Activated CD4-positive, CD25-positive, alpha-beta regulatory T cell treated with anti-CD3 and anti-CD28 coated beads, Interleukin-2, amount 50 U/mL, for 24 hours (primary cell): ENCODE measurements at regions not wholly inside any gene's neighbourhood (a gene's known extent, or its start where the extent isn't known, plus 50 kb on each side); places are given as distances from the start of the nearest gene placed in this dataset.
"Not testable (repeated sequence)": the region's sequence is repeated elsewhere in the genome, so short reads cannot be mapped to it uniquely, and the experiment has no call there.

ENCODE experiments used
- ATAC-seq, 2 donors: fragments of 150-1000 bp; cut with Tn5 transposase; one replicate each; pipeline ENCODE4 v1.10.0; 2021; ENCODE audit warnings: mild to moderate bottlenecking in 1 of 2, moderate library complexity in 1 of 2

DNA sequence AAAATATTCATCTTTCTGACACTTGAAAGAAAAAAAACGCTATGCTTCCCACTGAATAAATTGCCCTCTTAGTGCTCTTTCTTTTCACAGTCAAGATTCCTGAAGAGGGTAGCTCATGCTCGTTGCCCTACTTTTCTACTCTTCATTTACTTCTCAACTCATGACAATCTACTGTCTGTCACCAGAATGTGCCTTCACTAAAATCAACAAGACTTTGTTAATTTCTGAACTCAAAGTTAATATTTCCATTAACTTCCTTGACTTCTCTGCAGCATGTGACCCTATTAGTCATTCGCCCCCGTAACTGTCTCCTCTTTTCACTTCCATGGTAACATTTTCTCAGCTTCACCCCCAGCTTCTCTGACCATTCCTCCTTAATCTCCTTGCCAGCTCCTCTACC, 98.9 kb upstream of the MAPRE2 start:
- no peak for ATAC-seq

DNA sequence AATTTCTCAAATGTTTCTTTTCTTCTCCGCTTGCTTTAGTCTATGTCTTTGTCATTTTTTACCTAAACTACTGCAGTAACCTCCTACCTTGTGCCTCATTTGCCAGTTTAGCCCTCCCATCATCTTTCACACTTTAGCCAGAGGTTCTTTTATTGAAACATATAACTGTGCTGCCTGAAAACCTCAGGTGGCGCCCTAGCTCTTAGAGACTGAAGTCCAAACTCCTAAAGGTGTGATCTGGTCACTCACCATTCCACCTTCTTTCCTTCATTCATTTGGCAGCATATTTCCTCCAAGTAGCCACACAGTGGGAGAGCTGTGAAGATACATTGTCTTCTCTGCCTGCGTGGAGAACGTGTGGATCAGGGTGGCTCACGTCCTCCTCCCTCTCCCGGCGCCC, 98.2 kb upstream of the MAPRE2 start:
- no peak for ATAC-seq

DNA sequence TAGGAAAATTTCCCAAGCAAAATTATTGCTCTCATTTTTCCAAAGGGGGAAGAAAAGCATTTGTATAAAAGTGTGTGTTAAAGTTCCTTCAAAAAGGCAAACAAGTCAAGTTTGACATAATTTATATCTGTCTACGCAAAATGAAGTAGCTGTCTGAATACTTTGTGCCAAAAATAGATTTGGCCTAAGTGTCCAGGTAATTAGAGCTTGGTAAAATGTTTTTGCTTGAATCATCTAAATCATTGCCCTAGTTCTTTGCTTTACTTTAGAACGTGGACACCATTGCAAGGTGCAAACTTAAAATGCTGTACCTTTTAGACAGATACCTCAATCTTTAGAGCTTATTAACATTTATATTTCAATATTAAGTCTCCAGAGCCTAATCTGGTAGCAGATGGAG, 97.6 kb upstream of the MAPRE2 start:
- ATAC-seq, result no peak

DNA sequence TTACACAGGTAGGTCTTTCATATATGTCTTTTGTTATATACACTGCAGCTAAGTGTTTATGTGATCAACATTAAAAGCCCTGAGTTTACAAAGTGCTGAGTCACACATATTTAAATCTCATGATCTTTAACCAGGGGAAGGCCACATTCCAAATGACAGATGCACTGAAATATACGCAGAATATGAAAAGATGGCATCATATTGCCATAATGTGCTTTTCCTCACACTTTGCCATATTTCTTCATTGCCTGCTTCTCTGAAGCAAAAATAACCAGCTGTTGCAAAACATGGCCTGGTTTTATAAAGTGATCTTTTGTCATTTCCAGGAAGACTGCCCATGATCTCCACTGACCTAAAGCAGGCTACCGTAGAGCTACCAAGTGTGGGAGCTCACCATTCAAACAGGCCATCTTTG, 93.5 kb upstream of the MAPRE2 start:
- ATAC-seq, result no peak

DNA sequence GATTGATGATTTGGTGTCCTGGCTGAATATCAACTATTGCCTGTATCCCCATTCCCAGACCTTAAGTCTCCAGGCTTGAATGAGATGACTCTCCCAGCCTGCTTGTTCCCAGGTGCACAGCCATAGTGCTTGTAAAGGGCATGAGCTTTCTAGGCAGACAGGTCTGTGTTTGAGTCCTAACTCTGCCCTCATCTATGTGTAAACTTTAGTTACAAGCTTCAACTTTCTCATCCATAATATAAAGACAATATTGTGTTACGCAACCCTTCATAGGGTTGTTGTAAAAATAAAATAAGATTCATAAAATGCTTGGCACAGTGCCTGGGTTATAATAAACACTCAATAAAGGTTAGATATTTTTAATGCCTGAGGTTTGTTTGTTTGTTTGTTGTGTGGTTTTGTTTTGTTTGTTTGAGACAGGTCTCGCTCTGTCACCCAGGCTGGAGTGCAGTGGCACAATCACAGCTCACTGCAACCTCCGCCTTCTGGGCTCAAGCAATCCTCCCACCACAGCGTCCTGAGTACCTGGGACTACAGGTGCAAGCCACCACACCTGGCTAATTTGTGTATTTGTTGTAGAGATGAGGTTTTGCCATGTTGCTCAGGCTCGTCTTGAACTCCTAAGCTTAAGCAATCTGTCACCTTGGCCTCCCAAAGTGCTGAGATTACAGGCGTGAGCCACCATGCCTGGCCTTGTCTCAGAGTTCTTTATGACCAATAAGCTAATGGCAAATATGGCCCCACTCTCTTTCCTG, 89.4 kb upstream of the MAPRE2 start:
- no peak for ATAC-seq

DNA sequence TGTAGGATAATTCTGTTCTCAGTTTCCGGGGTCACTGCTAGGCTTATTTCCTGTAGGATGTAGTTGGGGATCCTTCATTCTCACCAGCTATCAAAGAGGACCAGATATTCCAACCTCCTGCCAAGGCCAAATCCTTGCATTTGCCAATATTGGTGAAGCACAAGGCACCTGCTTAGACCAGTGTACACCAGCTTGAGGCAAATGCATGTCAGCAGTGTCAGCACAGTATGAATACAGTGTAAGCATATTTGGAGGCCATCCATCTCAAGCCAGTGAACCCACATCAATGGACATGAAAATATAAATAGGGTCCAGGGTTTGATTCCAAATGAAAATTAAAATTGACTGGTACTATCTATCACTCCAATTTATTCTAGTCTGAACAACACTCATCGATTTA, 88.0 kb upstream of the MAPRE2 start:
- no peak for ATAC-seq

DNA sequence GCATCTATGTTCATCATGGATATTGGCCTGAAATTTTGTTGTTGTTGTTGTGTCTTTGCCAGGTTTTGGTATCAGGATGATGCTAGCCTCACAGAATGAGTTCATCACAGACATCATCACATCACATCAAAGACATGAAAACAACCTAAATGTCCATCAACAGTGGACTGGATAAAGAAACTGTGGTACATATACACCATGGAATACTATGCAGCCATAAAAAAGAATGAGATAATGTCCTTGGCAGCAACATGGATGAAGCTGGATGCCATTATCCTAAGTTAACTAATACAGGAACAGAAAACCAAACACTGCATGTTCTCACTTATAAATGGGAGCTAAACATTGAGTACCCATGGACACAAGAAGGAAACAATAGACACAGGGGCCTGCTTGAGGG, 85.7 kb upstream of the MAPRE2 start:
- ATAC-seq, result not testable (repeated sequence)

DNA sequence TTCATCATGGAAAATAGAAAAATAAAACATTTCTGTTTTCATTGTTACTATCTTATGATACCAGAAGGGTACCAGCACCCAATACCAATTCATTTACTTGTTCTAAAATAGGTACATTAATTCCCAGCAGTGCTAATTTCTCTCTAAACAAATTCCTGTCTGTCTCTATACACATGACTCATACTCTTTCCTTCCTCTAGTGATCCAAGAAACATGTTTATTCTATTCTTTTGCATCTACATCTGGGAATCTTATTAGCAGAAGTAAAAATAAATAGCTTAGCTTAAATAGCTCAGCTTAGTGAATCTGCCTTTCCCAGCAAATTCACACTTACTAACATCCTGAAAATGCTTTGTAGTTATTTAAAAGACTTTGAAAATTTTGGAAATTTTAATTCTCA, 84.5 kb upstream of the MAPRE2 start:
- no peak for ATAC-seq

DNA sequence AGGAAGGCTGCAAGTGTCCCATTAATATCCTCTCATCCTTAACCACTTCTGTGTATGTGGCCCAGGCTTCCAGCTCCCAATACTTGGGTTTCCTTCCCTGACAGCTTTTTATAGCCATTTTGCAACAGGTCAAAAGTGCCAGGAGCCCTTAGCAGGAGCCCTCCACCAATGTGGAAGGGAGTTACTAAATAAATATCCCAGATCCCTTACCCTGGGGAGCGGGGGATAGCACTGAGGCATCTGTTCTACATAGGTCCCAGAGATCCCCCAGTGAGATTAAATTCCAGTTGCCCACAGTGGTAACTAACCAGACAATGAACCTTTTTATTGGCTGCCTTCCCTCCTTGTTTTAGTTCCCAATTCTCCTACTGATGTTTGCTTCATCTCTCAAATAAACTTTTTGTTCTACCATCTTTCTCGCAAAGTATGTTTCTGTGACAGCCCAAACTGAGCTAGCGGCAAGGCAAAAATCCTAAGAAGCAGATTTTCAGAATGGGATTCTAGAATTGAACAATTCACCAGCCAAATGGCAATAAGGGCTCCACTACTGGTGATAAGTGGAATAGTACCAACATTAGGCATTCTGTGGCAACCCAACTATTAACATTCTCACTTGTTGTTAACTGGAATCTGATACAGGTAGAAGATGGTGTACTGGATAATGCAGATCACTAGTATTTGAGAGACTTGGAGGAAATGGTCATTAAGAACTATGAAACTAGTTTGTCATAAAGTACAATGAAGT, 83.9 kb upstream of the MAPRE2 start:
- no peak for ATAC-seq

DNA sequence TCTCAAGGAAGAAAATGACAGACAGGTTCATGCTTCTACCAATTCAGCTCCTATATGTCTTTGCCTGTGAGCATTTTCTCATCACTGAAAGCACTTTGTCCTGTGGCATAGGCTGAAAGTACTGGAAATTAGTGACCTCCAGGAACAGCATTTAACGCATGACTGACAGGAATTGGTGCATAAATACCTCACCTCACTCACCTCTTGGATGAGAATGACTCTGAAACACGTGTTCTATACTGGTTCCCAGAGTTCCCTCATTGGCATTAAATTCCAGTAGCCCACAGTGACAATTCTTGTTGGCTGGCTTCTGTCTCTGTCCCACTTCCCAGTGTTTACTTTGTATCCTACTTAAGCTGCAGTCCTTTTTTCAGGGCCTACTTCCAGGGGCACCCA, 83.4 kb upstream of the MAPRE2 start:
- ATAC-seq, result no peak

DNA sequence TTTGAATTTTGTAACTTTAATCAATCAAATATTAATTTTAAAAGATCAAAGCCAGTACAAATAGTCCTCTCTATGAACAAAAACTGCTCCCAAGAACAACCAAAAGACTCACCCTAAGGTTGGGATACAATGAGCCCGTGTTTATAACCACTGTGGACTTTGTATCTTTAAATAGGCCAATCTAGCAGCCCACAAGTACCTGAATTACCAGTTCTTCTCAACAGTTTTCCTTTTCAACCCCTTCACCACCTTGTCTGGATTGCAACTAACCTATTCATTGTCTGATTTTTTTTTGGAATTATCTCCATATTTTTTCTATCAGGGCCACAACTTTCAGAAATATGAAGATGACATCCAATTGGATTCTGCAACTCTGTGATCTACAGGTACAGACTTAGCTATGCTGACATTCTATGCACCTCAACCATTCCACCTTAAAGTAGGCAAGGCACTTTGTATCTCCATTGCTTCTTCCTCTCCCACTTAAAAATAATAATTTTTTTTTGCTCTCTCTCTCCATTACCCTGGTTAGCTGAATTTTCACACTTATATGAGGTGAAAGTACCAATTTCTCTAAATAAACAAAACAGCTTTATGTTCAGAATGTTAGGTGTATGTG, 81.9 kb upstream of the MAPRE2 start:
- no peak for ATAC-seq

DNA sequence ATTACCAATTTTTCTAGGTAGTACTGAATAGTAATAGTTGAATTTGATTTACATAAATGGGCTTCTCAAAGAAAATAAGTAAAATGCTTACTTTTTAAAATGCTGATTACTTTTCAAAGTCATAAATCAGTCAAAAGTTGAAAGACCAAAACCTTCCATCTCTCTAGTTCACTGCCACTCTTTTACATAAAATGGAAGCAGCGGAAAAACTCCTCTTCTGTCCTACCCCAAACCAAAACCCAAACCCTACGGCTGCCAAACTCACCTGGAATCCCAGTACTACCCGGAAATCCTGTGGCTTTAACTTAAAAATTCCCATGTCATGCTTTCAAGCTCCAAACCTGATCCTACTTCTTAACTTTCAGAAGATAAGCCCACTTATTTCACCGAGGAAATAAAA, 81.2 kb upstream of the MAPRE2 start:
- ATAC-seq, result no peak

DNA sequence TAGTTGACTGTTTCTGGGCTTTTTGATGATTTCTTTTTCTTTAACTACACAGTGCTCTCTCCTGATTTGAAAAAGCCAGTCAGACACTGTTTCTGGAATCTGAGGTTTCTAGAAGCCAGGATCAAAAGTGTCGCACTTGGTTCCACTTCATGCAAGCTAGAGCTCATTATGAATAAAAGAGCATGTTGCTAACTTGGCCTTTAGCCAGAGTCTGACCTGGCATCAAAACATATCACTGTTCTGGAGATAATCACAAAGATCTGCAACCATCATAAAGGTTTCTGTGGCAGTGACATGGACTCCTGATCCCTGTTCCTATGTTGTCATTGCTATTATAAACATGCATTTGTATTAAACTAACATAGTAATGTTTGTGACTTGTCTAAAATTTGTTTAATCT, 76.1 kb upstream of the MAPRE2 start:
- ATAC-seq, result no peak

DNA sequence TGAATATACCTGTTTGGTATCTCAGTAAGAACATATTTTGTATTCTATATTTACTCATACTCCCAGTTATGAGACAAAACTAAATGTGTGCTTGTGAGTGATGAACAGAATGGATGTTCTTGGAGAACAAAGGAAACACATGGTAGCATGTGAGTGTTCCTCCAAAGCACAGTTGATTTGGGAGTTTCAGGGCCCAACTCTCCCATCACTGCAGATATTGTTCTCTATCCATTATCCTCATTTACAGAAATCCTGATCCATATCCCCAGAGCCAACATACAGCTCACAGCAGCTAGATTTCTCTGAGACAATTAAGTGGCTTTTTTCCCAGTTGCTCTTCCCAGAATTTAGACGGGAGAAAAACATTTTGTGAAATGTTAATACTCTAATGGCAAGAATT, 75.6 kb upstream of the MAPRE2 start:
- no peak for ATAC-seq

DNA sequence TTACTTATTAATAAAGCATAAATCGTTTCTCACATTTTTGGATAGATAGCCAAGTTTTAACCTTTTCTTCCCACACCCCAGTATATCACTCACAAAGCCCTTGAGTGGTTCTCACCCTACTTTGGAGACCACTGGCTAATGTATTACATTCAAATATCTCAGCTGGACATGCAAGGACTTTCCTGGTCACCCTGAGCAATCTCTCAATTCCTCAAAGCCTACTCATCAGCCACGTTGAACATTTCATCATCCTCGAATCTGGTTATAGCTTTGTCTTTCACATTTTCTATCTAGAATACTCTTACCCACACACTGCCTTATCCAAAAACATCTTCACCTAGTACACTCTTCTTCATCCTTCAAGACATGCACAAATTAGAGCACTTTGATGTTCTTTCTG, 71.1 kb upstream of the MAPRE2 start:
- no peak for ATAC-seq

DNA sequence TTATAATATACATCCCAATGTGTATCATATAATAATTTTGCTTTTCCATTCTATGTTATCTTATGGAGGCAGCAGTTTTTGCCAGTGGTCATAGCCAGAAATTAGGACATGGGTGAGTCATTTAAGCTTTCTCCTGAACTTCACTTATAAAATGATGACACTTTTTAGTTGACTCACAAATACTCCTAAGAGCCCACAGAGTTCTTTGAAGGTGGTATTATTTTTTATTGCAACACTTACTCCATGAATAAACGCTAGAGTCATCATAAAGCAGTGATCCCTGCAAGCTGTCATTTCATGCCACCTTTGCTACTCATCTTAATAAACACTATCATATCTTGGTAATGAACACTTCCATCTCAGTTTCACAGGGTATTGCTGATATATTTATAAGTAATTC, 69.9 kb upstream of the MAPRE2 start:
- ATAC-seq, result peak in 1 of 2 donors; percentile 17

DNA sequence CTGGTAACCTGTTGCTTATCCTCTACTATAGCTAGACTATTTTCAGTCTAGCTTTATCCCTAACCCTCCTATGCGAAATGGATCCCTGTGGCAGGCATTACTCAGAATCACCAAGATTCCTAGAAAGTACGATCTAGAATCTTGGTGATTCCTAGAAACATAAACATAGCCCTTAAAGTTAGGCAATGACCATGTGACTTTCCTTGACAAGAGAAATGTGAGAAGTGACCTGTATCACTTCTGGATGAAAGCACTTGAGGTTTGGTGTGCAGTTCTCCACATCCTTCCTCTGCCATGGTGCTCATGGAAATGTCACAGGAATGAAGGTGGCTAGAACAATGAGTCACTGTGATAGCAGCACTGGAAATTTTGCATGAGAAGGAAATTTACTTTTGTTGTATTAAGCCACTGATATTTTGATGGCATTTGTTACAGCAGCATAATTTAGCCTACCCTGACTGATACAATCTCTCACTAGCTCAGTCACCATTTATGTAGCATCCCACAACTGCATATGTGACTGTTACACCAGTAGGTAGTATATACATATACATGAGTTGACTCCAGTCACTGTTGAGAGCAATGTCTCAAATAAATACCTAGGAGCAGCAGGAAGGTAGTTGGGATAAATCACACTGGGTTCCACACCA, 68.3 kb upstream of the MAPRE2 start:
- no peak for ATAC-seq

DNA sequence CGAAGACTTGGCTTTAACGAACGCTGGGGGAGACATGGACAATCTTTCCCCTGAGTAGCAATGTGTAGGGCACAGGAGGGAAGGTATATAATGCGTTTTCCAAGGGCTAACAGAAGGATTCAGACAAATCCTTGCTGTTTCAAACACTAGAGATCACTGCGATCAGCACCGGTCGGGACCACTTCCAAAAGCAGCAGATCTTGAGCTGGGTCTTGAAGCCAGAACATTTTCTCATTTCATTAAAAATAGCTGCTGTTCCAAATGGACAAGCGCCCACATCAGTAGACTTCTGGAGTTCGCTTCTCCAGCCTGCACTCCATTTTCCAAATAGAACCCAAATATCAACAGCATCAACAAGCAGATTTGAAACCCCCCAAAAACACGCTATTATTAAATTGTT, 65.1 kb upstream of the MAPRE2 start:
- no peak for ATAC-seq

DNA sequence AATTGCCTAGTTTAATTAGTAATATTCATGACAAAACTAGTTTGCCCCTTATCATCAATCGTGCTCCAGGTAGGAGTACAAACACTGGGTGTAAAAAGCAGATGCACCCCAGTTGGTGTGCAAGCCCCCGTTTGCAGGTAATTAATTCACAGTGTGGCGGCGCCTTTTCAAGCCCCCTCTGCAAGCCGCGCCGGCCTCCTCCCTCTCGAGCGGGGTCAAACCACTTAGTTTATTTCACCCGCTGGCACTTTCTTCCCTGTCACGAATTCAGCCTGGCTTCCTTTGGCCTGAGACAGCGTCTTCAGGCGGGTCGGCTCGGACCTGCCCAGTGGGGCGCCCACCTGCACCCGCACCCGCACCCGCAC, 64.7 kb upstream of the MAPRE2 start:
- no peak for ATAC-seq

DNA sequence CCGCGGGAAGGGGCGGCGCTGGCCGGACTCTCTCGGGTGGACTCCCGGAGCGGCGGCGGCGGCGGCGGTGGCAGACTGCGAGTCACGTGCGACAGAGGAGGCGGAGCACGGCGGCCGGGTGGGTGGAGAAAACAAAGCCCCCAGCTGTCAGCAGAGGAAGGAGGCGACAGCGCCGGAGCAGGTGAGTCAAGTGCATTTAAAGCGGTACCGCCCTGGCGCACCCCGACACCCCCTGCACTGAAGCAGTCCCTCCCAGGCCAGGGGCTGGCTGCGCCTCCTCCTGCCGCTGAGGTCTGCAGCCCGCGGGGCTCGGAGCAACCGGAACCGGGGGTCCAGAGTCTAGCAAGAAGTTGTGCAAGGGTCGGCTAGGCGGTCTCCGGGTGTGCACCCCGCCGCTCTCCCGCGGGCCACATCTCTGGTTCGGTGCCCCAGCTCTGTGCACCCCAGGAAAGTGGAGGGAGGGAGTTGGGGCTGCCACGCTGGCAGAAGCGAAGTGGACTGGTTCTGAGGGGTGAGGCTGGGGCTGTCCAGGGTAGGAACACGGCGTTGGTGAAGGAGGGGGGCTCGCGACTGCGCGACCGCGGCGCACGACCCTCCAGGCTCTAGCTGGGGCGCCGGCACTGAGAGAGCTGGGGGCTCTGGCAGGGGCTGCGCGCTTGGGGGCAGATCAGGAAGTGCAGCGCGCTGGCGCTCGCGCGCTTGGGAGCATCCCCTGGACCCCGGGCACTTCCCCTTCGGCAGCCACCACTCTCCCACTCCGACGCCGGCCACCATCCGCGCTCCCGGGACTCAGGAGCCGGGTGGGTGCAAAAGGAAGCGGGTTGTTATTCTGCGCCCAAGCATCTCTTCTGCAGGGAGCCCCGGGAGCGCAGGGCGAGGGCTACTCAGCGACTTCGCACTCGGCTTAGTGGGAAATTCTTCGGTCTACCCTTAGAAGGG, 64.0 kb upstream of the MAPRE2 start:
- peak; percentile 65 to 67 for ATAC-seq

DNA sequence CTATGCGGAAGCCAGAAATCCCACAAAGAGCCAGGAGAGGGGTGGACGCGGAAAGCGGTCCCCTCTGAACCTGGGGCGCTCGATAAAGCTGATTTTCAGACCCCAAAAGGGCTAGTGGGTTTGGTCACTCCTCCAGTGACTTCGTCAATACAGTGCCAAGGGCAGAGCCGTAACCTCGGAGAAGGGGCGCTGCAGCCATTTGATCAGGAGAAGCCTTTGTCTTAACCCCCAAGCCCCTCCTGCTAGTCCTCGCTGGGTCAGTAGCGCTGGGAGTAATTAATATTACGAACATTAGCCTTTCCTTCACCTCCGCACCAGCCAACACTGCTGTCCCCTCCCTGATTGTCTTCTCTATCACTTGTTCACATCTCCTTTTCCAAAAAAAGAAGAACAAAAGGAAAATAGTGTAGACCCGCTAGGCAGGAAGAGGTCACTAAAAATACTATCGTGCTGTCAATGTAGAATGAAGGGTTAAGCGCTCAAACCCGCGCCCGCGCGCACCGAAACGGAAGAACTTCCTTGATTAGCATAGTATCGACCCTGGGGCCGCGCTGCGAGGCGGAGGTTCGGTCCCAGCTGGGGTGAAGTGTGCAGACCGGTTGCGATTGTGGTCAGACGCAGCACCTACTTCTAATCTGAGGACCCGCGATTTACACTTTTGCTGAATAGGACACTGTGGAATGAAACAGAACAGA, 63.2 kb upstream of the MAPRE2 start:
- ATAC-seq, result peak; percentile 19 to 31

DNA sequence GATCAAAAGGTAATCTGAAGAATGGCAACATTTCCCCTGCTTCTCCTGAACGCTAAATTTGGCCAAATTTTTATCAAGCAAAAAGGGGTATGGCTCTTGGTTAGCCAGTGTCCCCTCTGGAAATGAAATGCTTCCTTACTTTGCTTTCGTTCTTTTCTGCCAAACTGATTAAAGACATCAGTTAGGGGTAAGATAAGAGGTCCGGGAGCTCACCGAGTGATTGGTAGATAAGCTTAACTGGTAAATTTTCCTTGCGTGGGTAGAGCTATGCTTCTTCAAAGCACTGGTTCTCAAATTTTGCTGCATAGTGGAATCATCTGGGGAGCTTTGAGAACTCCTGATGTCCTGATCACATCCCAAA, 62.7 kb upstream of the MAPRE2 start:
- ATAC-seq, result no peak
